WTC11 (cell line): ENCODE measurements at regions not wholly inside any gene's neighbourhood (a gene's known extent, or its start where the extent isn't known, plus 50 kb on each side); places are given as distances from the start of the nearest gene placed in this dataset.
"Not testable (repeated sequence)": the region's sequence is repeated elsewhere in the genome, so short reads cannot be mapped to it uniquely, and the experiment has no call there.

Source experiments
- ARID4B ChIP-seq: sonication (generic); formaldehyde crosslinking; IDR thresholded peaks from 2 replicates; pipeline ENCODE4 v1.8.0; 2023; ENCODE audit warnings: missing genetic modification reagents, mild to moderate bottlenecking, borderline replicate concordance
- ATF3 ChIP-seq: sonication (generic); formaldehyde crosslinking; conservative IDR thresholded peaks from 2 replicates; pipeline ENCODE4 v1.8.1; 2022; ENCODE audit warnings: mild to moderate bottlenecking, missing genetic modification reagents
- ATF6 ChIP-seq: sonication (generic); formaldehyde crosslinking; IDR thresholded peaks from 2 replicates; pipeline ENCODE4 v1.8.1; 2023; ENCODE audit warnings: mild to moderate bottlenecking, missing genetic modification reagents
- CREM ChIP-seq: sonication (generic); formaldehyde crosslinking; IDR thresholded peaks from 2 replicates; pipeline ENCODE4 v1.8.1; 2022; ENCODE audit warnings: mild to moderate bottlenecking, missing genetic modification reagents, moderate library complexity
- CTCF ChIP-seq: fragments of 200-600 bp; IDR thresholded peaks from 2 replicates; pipeline ENCODE4 v1.8.0; 2022; ENCODE audit warnings: antibody characterized with exemption
- ELF4 ChIP-seq: sonication (generic); formaldehyde crosslinking; IDR thresholded peaks from 2 replicates; pipeline ENCODE4 v1.8.1; 2022; ENCODE audit warnings: low read depth, mild to moderate bottlenecking, moderate library complexity, missing genetic modification reagents
- RELA ChIP-seq: sonication (generic); formaldehyde crosslinking; IDR thresholded peaks from 2 replicates; pipeline ENCODE4 v1.8.1; 2022; ENCODE audit warnings: missing genetic modification reagents, mild to moderate bottlenecking, borderline replicate concordance
- TCF7 ChIP-seq: sonication (generic); formaldehyde crosslinking; IDR thresholded peaks from 2 replicates; pipeline ENCODE4 v1.8.0; 2022; ENCODE audit warnings: mild to moderate bottlenecking, low read depth, missing genetic modification reagents, moderate library complexity
- USF2 ChIP-seq: sonication (generic); formaldehyde crosslinking; IDR thresholded peaks from 2 replicates; pipeline ENCODE4 v1.8.1; 2023; ENCODE audit warnings: mild to moderate bottlenecking, missing genetic modification reagents, moderate library complexity

- TF ChIP-seq CREM; CTCF; RELA; ARID4B (CRISPR knock-in tag); USF2 (CRISPR knock-in tag); ATF3 (CRISPR knock-in tag); TCF7 (CRISPR knock-in tag); ATF6 (CRISPR knock-in tag); ELF4 (CRISPR knock-in tag): not testable (repeated sequence)
These were observed 1511.8 kb upstream of the DEFB115 start for GRCh38 chr20:29745534-29746245.
